Activated CD4-positive, CD25-positive, alpha-beta regulatory T cell treated with anti-CD3 and anti-CD28 coated beads, Interleukin-2, amount 50 U/mL, for 72 hours (primary cell): ENCODE measurements at regions not wholly inside any gene's neighbourhood (a gene's known extent, or its start where the extent isn't known, plus 50 kb on each side); places are given as distances from the start of the nearest gene placed in this dataset.
"Not testable (repeated sequence)": the region's sequence is repeated elsewhere in the genome, so short reads cannot be mapped to it uniquely, and the experiment has no call there.

Experiments used
- DNase-seq: peaks from one replicate; pipeline ENCODE4 v3.0.0; 2021

GRCh38 chr9:71632776-71633175 lies 135.5 kb downstream of the CEMIP2 start:
- DNase-seq: no peak

- DNase-seq: no peak
Measured at GRCh38 chr9:71630377-71630995, 137.8 kb downstream of the CEMIP2 start.

DNA sequence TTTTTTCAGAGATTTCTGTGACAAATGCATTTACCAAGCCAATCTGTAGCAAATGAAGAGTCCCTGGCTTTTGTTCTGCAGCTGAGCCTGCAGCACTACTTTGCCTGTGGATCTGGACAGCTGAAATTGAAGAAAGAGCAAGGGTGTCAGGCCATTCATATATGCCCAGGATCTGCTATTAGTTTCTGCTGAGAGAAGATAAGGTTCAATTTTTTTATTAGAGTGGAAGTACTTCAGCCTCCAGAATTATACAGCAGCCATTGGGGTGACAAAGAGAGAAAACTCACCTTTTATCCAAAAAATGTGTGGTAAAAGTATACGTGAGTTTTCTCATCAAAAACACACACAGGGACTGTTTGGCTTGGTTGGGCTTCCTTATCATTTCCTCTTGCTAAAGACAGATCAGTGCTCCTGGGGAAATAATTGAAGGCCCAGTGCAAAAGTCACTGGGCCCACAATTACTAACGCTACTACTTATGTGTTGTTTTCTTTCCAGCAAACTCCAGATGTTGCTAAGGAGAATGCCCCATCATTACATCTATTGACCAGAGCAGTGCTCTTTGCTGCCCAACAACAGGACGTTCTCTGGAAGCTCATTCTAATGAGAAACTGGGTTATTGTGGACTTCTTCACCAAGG lies 138.6 kb downstream of the CEMIP2 start:
- no peak for DNase-seq

DNA sequence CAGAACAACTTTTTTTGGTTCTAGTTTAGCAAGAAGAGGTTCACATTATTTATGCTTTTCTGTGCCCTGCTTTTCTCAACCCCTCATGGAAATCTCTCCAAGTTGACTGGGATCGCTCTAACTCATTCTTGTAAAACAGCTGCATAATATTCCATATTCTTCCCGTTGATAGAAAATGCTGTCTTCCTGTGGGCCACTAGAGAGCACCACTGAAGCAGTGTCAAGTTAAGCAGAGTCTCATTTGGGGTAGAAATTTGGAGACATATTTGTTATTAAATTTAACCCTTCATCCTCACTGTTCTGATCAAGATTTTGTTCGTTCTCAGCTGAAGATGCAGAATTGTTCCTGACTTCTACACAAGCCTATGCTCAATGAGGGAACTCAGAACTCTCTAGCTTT lies 140.1 kb downstream of the CEMIP2 start:
- DNase-seq: no peak

- DNase-seq: no peak
Measured at GRCh38 chr9:71627537-71627936, 140.8 kb downstream of the CEMIP2 start.

DNA sequence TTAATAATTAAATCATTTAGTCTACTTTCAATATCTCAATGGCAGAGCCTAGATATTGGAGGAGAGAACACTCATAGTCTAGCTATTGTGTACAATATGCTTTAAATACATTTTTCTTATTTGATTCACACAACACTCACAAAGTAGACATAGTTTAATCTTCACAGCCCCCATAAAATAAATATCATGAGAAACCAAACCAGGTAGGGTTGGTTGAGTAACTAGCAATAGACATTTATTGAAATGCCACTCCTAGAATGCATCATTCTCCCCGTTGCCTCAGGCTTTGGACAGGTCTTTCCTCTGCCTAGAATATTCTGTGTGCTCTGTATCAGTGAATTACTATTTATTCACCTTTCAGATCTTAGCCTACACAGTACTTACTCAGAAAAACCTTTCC lies 141.9 kb downstream of the CEMIP2 start:
- DNase-seq: no peak

- DNase-seq: no peak
Measured at GRCh38 chr9:71624728-71625127, 143.6 kb downstream of the CEMIP2 start.

GRCh38 chr9:71620746-71621145 lies 147.6 kb downstream of the CEMIP2 start:
- DNase-seq: no peak

DNA sequence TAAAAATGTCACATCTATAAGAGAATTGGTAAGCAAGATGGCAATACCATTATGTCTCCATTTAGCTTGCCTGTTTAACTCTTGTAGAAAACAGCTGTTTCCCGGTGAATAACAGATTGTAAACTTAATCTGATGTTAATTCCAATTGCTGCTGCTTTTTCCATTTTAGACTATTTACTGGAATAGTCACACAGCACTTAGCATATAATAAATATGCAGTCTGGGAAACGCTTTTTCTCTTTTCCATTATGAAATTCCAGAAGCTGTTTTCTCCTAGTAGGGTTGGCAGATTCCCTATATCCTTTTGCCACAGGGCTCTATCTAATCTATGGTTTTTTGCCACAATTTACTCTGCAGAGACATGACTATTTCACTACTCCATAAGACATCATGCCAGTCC lies 148.0 kb downstream of the CEMIP2 start:
- no peak for DNase-seq

- no peak for DNase-seq
Measured at GRCh38 chr9:71619926-71620325, 148.4 kb downstream of the CEMIP2 start.

- no peak for DNase-seq
Measured at GRCh38 chr9:71614409-71615010, 153.8 kb downstream of the CEMIP2 start.

DNA sequence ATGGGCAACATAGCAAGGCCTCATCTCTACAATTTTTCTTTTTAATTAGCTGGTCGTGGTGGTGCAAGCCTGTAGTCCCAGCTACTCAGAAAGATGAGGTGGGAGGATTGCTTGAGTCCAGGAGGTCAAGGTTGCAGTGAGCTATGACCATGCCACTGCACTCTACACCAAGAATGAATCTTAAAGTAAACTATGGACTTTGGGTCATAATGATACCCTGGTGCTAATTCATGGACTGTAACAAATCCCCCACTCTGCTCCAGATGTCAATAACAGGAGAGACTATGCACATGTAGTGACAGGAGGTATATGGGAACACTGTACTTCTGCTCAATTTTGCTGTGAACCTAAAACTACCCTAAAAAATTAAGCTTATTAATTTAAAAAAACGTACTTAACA lies 155.4 kb downstream of the CEMIP2 start:
- DNase-seq: no peak

- no peak for DNase-seq
Measured at GRCh38 chr9:71609448-71609830, 158.9 kb downstream of the CEMIP2 start.

DNA sequence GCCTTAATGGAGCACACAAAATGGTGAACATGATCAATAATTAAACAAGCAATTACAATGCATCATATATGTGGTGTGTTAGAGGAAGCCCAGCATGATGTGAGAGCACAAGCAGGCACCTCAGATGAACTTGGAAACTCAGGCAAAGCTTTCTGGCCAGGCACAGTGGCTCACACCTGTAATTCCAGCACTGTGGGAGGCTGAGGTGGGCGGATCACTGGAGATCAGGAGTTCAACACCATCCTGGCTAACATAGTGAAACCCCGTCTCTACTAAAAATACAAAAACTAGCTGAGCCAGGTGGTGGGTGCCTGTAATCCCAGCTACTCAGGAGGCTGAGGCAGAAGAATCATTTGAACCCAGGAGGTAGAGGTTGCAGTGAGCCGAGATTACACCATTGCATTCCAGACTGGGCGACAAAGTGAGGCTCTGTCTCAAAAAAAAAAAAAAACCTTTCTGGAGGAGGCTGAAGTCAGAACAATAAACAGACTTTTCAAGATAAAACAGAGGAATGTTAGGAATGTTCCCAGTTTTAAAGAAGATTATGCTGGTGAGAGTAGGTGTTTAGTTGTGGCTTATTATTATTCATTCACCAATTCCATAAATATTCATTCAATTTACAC lies 159.4 kb downstream of the CEMIP2 start:
- DNase-seq: no peak

GRCh38 chr9:71608021-71608420 lies 160.3 kb downstream of the CEMIP2 start:
- DNase-seq: no peak

- no peak for DNase-seq
Measured at GRCh38 chr9:71607461-71607881, 160.8 kb downstream of the CEMIP2 start.

GRCh38 chr9:71604197-71605063 lies 163.9 kb downstream of the CEMIP2 start:
- DNase-seq: peak; percentile 73

DNA sequence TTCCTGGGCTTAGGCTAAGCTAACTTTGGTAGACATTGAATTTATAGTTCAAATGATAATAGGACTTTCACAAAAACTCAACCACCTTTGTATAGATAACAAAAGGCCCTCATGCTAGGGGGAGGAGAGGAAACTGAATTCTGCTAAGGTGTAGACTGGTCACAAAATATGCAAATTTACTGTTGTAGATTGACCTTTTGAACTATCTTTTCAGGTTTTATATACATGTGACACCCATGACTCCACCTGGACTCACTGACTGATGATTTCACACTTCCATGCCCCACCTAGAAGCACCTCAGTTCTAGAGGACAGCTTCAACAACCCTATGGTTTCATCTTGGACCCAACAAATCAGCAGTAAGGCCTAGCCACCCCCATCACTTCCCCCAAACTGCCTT lies 165.7 kb downstream of the CEMIP2 start:
- DNase-seq: no peak

- not testable (repeated sequence) for DNase-seq
Measured at GRCh38 chr9:71595762-71596161, 172.6 kb downstream of the CEMIP2 start.

GRCh38 chr9:71594541-71594940 lies 173.8 kb downstream of the CEMIP2 start:
- DNase-seq: no peak

DNA sequence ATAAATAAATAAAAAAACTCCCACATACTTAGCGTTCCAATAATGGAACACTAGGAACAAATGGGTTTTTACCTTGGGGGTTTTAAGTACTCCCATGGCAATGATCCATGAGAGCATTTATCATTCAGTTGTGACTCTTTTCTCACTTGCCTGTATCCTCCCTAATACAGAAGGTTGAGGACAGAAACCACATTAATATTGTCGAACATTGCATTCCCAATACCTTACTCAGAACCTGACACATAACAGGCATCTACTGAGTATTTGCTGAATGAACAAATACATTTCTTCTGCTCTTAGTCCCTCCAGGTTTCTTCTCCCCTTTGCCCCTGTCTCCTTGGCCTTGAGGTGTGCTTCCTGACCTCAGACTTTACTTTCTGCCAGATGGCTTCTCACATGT lies 175.9 kb downstream of the CEMIP2 start:
- DNase-seq: no peak

GRCh38 chr9:71590362-71590761 lies 178.0 kb downstream of the CEMIP2 start:
- DNase-seq: no peak

DNA sequence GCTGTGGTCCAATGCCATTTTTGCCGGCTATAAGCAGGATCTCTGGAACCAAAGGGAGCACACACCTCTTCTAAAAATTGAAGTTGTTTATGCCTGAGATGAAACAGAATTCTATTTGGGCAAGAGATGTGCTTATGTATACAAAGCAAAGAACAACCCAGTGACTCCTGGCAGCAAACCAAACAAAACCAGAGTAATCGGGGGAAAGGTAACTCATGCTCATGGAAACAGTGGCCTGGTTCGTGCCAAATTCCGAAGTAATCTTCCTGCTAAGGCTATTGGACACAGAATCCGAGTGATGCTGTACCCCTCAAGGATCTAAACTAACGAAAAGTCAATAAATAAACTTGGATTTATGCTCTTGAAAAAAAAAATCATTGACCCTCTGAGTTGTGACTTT lies 178.7 kb downstream of the CEMIP2 start:
- no peak for DNase-seq
